Peyer's patch (tissue), 4 donors: ENCODE measurements at regions not wholly inside any gene's neighbourhood (a gene's known extent, or its start where the extent isn't known, plus 50 kb on each side); places are given as distances from the start of the nearest gene placed in this dataset.

Experiments
- DNase-seq, 3 donors: peaks; one replicate each; pipeline ENCODE4 v3.0.0-alpha.2; 2017 to 2019
- H3K27ac ChIP-seq, 4 donors: fragments of 200-600 bp; sonication (generic); one replicate each; pipeline ENCODE4 v1.5.1; 2016 to 2019
- H3K27me3 ChIP-seq, 2 donors: fragments of 200-600 bp; sonication (generic); one replicate each; pipeline ENCODE4 v1.5.1; 2019
- H3K36me3 ChIP-seq, 3 donors: fragments of 200-600 bp; sonication (generic); one replicate each; pipeline ENCODE4 v1.5.1; 2016 to 2019
- H3K4me1 ChIP-seq, 4 donors: fragments of 200-600 bp; sonication (generic); one replicate each; pipeline ENCODE4 v1.5.1; 2016 to 2019
- H3K4me3 ChIP-seq, 4 donors: fragments of 200-600 bp; sonication (generic); 1 replicate in 3 of 4; 2 replicates in 1 of 4; pipeline ENCODE4 v1.5.1; 2016 to 2019; ENCODE audit warnings: mild to moderate bottlenecking in 1 of 4
- H3K9me3 ChIP-seq, 4 donors: fragments of 200-600 bp; sonication (generic); one replicate each; pipeline ENCODE4 v1.5.1; 2016 to 2019; ENCODE audit warnings: mild to moderate bottlenecking in 1 of 4
- POLR2A ChIP-seq, 2 donors: fragments of 450-650 bp; IDR thresholded peaks; one replicate each; pipeline ENCODE4 v1.5.1; 2017; ENCODE audit warnings: antibody characterized with exemption in 2 of 2, mild to moderate bottlenecking in 2 of 2, moderate library complexity in 2 of 2
- TF ChIP-seq, protein P1 (sequence below), 6 experiments: fragments of 450-650 bp in 4 of 6; fragments of 200-600 bp in 2 of 6; sonication (generic) in 1 of 6; IDR thresholded peaks; one replicate each; pipeline ENCODE4 v1.5.1; 2017 to 2019; ENCODE audit warnings: antibody characterized with exemption in 6 of 6, mild to moderate bottlenecking in 3 of 6, moderate library complexity in 1 of 6

DNA sequence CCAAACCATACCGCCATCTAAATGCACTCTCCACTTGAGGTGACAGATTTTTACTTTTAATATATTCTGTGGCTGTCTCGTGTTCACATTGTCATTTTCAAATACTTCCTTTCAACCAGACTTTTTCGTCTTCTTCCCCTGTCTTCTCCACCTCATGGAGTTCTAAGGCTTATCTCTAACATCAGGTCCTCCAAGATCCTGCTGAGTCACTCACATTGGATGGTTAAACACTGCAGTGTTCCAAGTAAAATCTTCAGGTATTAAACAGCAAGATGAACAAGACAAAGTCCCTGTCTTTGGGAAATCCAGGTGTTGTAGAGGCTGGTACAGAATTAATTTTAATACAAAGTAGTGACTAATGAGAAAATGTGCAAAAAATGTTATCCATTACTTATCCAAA, 330.2 kb upstream of the KIF2B start:
- no peak for DNase-seq
- Histone ChIP-seq H3K9me3 (no peaks in the 10 kb centered on the region), H3K27me3 (no peaks in the 10 kb centered on the region), H3K4me1 (no peaks in the 10 kb centered on the region), H3K36me3 (no peaks in the 10 kb centered on the region), H3K4me3 (no peak overlapping the region), H3K27ac (no peak overlapping the region)
- TF ChIP-seq POLR2A (IDR thresholded peaks at IDR 0.05) = no peak
- TF ChIP-seq, protein P1, sequence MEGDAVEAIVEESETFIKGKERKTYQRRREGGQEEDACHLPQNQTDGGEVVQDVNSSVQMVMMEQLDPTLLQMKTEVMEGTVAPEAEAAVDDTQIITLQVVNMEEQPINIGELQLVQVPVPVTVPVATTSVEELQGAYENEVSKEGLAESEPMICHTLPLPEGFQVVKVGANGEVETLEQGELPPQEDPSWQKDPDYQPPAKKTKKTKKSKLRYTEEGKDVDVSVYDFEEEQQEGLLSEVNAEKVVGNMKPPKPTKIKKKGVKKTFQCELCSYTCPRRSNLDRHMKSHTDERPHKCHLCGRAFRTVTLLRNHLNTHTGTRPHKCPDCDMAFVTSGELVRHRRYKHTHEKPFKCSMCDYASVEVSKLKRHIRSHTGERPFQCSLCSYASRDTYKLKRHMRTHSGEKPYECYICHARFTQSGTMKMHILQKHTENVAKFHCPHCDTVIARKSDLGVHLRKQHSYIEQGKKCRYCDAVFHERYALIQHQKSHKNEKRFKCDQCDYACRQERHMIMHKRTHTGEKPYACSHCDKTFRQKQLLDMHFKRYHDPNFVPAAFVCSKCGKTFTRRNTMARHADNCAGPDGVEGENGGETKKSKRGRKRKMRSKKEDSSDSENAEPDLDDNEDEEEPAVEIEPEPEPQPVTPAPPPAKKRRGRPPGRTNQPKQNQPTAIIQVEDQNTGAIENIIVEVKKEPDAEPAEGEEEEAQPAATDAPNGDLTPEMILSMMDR (IDR thresholded peaks at IDR 0.05) = no peak

DNA sequence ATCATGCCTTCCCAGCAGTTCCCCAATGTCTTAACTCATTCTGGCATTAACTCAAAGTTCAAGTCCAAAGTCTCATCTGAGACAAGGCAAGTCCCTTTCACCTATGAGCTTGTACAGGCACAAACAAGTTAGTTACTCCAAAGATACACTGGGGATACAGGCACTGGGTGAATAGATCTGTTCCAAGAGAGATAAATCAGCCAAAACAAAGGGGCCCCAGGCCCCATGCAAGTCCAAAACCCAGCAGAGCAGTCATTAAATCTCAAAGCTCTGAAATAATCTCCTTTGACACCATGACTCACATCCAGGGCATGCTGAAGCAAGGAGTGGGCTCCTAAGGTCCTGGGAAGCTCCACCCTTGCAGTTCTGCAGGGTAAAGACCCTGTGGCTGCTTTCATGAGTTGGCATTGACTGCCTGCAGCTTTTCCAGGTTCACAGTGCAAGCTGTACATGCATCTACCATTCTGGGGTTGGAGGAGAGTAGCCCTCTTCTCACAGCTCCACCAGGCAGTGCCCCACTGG, 332.2 kb upstream of the KIF2B start:
- Histone ChIP-seq H3K9me3 (no peaks in the 10 kb centered on the region), H3K27me3 (no peaks in the 10 kb centered on the region), H3K4me3 (no peak overlapping the region), H3K4me1 (no peaks in the 10 kb centered on the region), H3K27ac (no peak overlapping the region), H3K36me3 (no peaks in the 10 kb centered on the region)
- DNase-seq = no peak
- no peak for TF ChIP-seq POLR2A (IDR thresholded peaks at IDR 0.05)
- TF ChIP-seq, protein P1 (IDR thresholded peaks at IDR 0.05) = no peak

DNA sequence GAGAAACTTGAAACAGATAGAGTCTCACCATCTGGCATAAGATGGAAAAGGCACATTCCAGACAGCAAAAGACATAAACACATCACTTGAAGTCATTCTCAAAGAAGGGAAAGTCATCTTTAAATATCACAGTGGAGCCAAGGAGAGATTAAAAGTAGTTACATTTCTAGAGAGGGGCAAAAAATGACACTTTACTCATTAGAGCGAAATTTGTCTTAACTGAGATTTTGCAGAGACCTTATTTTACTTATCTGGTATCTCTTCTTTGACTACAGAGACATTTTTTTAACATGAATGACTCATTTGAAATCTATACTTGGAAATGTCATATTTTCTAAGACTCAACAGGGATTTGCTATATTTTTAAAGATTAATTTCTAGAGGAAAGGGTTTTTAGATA, 339.0 kb upstream of the KIF2B start:
- no peak overlapping the region for H3K27ac ChIP-seq
- H3K4me1 ChIP-seq = no peaks in the 10 kb centered on the region
- no peak for TF ChIP-seq POLR2A (IDR thresholded peaks at IDR 0.05)
- TF ChIP-seq, protein P1 (IDR thresholded peaks at IDR 0.05) = no peak
- no peaks in the 10 kb centered on the region for H3K36me3 ChIP-seq
- H3K9me3 ChIP-seq = no peaks in the 10 kb centered on the region
- H3K27me3 ChIP-seq = no peaks in the 10 kb centered on the region
- no peak for DNase-seq
- H3K4me3 ChIP-seq = no peak overlapping the region

DNA sequence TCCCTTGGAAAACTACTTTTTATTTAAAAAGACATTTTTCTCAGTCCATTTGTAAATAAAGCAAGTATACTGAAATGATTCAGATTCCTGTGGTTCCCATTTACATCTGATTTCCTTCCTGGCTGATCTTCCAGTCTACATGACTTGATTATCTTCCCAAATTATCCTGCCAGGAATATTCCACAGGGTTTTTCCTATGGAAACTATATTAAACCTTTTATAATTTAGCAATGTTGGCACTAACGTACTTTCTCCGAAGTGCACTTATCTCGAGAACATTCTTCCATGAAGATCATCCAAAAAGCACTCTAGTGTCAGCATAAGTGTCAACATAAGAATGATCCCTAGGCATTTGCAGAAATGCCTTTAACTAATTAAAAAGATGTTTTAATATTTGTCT, 347.7 kb upstream of the KIF2B start:
- H3K4me3 ChIP-seq = no peak overlapping the region
- no peak overlapping the region for H3K27ac ChIP-seq
- no peak for DNase-seq
- H3K4me1 ChIP-seq = no peaks in the 10 kb centered on the region
- TF ChIP-seq, protein P1 (IDR thresholded peaks at IDR 0.05) = no peak
- no peak for TF ChIP-seq POLR2A (IDR thresholded peaks at IDR 0.05)
- no peaks in the 10 kb centered on the region for H3K36me3 ChIP-seq
- no peaks in the 10 kb centered on the region for H3K9me3 ChIP-seq
- H3K27me3 ChIP-seq = no peaks in the 10 kb centered on the region

DNA sequence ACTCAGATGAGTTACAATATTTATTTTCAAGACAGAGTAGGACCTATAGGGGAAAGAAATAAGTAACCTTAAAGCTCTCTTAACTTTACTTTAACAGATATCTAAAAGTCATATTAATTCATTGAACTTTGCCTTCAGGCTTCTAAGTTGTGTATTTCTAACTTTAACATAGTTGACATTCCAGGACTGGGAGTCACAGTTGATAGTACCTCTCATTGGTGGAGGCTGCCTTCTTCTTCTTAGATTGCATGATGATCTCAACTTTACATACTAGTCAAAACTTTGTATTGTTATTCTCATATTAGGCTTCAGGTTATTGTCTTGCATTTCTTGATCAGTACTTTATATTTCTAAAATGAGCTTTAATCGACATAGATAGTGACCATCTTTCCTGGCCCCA, 350.1 kb upstream of the KIF2B start:
- Histone ChIP-seq H3K27me3 (no peaks in the 10 kb centered on the region), H3K9me3 (no peaks in the 10 kb centered on the region), H3K27ac (no peak overlapping the region), H3K4me3 (no peak overlapping the region), H3K4me1 (no peaks in the 10 kb centered on the region), H3K36me3 (no peaks in the 10 kb centered on the region)
- DNase-seq = no peak
- no peak for TF ChIP-seq POLR2A (IDR thresholded peaks at IDR 0.05)
- TF ChIP-seq, protein P1 (IDR thresholded peaks at IDR 0.05) = no peak

DNA sequence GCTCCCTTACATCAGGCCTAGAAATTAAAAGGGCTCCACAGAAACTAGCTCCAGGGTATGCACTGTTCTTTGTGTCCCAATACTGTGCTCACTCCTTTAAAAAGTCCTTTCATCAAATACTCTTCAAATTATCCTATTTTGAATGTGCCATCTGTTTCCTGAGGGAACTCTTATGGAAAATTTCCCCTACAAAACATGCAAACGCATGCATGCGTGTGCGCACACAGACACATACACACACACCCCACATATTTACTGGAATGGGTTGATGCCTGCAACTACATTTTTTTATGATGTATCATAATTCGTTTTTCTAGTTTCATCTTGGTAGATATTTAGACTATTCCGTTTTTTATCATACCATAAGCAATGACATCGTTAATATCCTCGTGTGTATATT, 351.2 kb upstream of the KIF2B start:
- Histone ChIP-seq H3K4me1 (no peaks in the 10 kb centered on the region), H3K4me3 (no peak overlapping the region), H3K27ac (no peak overlapping the region), H3K27me3 (no peaks in the 10 kb centered on the region), H3K36me3 (no peaks in the 10 kb centered on the region), H3K9me3 (no peaks in the 10 kb centered on the region)
- no peak for DNase-seq
- TF ChIP-seq POLR2A (IDR thresholded peaks at IDR 0.05) = no peak
- TF ChIP-seq, protein P1 (IDR thresholded peaks at IDR 0.05) = no peak
